ENCODE measurements at regions not wholly inside any gene's neighbourhood (a gene's known extent, or its start where the extent isn't known, plus 50 kb on each side); places are given as distances from the start of the nearest gene placed in this dataset.
A peak's percentile ranks its signal among the peaks of the same experiment; 100 is the strongest.

DNA sequence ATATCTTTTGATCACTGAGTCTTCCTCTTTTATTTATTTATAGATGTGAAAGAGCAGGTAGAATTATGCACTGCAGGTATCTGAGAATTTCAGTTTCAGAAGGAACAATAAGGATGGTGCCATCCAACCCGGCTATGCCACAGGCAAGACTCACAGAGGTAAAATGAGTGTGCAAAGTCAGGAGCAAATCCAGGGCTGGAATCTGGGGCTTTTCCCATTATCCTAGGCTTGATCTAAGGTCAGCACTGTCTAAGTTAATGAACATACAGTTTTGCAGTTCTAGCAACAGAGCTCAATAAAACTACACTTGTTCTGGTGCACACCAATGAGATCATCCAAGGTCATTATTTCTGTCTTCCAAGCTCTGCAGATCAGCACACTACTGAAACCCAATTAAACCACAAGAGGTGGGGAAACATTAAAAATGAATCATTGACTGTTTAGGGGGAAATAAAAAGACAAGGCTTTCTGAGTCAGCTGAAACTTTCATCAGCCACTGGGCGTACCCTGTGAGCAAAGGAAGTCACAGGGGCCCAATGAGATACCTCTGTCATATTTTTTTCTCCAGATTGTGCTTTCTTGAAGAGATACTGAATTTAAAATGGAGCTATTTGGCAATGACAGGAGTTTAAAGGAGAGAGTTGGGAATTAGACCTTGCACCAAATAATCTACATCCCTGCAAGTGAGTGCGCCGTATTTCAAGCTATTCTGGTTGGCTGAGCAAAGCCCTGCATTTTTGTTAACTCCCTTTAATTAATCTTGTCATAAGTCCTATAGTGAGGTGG lies 662.2 kb upstream of the ZNF608 start:
- DNase-seq: no peak

DNA sequence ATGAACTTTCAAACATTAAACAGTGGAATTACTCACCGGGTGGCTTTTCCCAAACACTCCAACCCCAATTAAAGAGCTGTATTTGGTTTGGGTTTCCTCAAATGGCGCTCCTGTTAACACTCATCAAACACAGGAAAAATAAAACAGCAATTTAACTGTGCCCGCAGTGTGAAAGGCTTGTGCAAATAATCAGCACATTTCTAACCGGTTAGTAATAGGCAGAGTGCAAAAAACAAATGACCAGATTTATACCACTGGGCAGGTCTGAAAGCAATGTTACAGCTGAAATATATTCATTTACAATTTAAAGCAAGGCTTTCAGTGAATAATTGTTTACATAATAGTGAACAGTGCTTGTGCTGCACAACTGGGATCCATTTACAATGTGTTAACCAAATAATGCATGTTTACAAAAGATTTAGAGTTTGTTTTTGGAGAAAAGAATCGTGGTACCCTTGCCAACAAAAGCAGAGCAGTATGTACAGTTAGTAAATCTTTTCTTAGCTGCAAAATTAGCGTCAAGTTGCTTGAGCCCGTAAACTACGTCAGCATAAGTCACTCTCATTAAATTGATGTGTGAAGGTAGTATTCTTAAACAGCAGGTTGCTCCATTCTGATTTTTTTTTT lies 662.9 kb upstream of the ZNF608 start:
- peak; percentile 73 for DNase-seq

DNA sequence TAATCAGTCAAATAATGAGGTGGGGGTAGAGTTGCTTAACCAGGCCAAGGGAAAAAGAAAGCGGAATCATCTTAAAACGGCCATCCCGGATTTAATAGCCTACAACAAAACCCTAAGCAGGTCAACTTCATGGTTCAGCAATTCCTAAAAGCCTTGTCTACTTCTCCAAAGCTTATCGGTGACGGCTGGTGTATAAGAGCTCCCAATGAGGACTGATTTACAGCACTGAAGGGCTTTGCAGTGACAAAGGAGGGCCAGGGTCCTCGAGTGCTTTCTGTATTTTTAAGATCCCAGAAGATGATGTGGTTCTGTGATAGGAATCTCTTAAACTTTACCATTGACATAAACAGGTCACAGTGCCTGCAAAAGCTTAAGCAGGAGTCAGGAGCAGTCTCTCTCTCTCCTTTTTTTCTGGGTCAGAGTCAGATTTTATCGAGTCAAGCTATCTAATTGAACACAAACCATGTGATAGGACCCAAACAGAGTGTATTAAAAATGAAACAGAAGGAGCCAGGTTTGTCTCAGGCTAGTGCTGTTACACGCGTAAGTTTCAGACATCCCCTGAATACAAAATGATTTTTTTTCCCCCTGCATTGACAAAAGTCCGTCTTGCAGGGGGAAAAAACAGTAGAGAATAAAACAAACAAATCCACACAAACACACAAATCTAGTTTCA lies 663.6 kb upstream of the ZNF608 start:
- DNase-seq: peak; percentile 73

DNA sequence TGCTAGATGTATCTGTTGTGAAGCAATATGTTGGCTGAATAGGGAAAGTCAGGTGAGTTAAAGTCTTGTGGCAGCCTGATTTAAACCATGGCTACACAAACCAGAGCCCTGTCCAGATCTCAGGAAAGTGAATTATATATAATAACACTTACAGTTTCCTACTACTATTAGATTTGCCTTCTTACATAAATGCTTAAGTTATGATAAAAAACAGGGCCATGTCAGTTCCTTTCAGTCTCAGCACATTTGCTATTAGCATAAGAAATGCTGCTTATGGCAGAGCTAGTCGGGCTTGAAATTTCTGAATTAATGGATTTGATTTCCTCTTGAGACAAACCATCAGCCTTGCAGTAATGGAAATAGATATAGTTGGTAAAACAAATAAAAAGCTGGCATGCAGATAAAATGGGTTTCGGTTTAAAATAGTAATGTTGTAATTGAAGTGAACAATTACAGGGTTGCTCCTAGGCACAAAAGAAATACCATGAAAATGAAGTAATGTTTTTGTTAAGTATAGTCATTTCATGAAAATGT lies 664.2 kb upstream of the ZNF608 start:
- DNase-seq: no peak

DNA sequence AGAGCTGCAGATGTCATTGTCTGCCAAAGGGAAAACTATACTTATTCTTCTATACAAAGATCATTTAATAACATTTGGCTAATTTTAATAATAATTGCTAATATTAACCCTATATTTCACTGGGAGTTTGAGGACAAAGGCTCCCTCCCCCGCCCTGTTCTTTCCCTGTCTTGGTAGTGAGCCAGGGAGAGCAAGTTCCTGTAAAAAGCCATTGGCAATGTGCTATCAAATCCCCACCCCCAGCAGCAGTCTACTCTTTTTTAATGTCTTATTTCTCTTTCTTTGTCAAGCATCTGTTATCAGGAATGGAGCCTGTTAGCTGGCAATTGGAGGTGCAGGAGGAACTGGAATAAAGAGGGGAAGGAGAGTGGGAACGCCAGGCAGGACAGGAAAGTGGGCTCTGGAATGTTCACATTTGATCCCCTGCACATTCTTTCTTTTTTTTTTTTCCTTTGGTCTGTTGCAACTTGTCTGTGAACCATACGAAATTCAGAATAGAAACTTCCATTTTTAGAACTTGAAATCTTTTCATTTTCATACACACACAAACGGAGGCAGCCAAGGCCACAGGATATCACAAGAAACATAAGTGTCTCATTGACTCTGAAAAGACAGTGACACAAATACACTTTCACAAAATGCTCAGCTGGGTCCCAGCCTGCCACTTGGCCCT lies 664.8 kb upstream of the ZNF608 start:
- DNase-seq: no peak

DNA sequence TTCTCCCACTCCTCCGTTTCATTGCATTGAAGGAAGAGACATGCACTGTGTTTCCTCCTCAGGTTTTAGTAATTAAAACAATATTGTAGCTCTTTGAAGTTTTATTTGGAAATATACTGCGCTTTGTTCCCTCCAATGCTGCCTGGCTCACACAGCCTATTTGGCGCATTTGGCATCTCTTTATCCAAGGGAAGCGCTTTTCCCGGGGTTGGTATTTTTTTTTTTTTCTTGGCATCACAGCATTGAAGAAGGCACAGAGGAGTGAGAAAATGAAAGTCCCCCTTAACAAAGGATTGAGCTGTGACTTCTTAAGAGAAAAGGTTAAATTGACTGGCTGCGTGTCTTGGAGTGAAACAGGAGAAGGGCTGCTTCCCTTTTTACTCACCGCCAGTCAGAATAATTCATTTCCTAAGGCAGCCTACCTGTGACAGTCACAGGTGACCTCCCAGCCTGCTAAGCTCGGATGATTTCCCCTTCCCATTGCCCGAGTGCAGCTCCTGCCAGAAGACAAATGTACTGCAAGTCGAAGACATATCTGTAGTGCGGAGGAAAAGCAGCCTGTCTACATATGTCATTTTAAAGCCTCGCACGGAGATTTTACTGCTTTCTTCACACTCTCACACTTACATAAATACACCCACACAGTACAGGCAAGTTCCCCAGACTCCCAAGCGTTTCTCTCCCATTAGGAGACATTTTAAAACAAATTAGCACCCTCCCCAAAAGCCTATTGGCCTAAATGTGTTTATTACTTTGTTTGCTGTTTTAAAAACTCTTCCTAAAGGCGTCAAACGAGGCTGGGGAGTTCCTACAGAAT lies 665.5 kb upstream of the ZNF608 start:
- no peak for DNase-seq

DNA sequence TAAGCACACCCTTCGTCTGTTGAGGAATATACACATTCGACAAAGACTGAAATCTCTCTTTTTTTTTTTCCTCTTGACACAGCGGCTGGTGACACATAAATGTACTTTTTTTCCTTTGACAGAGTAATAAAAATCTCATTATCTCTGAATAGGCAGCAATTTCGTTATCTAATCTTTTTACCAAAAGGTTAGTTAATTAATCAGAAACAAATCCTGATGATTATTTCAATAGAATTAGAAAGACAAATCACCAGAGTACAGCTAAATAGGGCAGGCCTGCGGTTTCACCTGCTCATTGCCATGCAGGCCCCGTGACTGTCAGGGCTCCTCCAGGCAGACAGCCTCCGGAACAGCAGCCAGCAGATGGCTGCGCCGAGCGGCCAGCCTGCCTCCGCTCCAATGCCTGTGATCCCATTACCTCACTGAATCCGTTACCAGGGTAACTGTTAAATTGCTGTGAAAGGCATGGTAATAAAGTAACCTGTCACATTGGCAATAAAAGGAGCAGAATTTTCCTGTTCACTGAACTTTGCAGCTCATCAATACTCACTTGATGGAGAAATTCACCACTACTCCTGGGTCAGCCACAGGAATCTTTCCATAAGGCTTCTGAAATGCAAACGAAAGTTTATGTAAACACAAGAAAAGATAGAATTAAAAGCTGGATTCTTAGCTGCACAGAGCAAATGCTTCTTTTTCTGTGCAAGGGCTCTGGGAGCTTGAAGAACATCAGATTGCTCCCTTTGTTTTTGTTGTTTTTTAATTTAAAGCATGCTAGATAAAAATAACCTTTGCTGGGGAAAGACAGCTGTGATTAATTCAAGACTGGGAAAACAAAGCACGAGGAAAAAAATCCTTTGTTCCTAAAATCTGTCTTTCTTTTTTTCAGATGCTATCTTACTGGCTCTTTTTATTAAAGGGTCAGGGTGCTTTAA lies 666.4 kb upstream of the ZNF608 start:
- peak; percentile 81 for DNase-seq

DNA sequence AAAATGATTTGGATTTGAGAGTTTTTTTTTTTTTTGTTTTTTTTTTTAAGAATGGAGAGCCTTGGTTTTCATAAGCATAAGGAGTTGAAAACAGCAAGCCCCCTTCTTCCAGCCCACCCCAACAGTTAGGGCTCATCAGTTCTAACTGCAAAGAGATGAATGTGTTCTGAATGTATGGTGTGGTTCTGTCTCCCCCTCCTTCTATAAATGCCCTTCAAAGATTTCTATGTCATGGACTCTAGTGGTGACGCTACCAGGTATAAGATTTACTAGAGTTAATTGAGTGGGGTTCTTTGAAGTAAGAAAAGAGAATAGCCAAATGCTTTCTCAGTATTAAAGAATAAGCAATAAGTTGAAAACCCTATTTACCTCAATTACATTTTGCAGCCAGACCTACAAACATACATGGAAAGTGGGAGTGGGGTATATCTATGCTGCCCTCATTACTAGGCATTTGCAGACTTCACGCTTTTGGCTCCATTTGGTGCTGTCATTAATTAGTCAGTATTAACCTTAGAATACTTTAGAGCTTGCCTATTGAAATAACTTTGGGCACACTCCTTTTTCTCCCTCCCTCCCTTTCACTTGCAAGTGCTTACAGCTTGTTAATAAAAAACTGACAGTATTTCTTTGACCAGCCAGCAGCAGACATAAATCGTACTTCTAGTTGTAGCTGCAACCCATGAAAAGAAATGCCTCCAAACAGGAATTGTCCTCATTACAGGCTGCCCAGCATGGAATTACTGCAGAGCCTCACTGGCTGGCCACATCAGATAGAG lies 667.2 kb upstream of the ZNF608 start:
- DNase-seq: no peak

DNA sequence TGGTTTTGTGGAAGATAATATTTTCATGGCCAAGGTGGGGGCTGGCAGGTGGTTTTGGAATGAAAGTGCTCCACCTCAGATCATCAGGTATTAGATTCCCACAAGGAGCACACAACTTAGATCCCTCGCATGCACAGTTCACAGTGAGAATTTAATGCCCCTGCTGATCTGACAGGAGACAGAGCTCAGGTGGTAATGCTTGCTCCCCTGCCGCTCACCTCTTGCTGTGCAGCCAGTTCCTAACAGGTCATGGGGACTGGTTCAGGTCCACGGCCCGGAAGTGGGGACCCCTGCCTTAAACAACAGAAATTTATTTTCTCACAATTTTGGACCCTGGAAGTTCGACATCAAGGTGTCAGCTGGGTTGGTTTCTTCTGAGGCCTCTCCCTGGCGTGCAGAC lies 668.7 kb upstream of the ZNF608 start:
- no peak for DNase-seq

DNA sequence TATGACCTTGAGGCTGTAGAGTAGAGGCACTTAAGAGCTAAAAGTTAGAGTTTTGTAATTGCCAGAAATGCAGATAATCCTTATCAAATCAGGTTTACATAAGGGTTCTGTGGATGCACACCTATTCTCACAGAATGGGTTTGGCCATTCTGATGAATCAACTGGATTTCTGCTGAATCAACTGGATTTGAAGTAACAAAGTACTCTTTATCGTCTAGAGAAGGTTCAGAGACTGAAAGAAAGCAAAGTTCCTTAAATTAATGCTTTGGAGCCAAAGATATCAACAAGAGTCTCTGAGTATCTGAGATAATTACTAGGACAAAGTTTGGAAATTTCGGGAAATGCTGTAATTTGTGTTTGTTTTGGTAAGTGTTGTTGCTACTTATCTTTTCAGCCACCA lies 669.6 kb upstream of the ZNF608 start:
- no peak for DNase-seq

DNA sequence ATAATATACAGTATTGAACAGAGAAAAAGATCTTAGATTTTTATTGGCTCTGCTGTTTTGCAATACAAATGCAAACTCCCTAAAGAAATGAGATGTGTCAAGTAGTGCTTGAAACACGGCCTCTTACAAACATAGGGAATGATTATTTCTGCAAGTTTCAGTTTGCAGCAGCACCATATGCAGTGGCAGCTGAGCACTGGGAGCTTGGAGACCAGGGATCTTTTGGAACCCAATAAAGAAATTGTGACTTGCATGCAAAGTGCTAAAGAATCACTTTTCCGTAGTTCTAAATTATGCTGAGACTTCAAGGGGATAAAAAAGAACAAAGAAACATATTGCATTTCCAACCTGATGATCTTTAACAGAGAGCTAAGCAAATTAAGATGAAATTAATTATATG lies 674.6 kb upstream of the ZNF608 start:
- no peak for DNase-seq

DNA sequence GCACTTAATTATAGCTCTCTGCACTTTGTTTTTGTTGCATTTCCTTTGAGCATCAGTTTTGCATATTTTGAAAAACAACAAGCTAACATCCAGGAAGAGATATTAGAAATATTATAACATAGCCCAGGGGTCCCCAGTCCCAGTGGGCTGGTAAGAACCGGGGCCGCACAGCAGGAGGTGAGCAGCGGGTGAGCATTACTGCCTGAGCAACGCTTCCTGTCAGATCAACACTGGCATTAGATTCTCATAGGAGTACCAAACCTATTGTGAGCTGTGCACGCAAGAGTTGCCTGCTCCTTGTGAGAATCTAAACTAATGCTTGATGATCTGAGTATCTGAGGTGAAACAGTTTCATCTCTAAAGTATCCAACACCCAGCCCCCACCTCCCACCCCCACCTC lies 675.9 kb upstream of the ZNF608 start:
- no peak for DNase-seq

DNA sequence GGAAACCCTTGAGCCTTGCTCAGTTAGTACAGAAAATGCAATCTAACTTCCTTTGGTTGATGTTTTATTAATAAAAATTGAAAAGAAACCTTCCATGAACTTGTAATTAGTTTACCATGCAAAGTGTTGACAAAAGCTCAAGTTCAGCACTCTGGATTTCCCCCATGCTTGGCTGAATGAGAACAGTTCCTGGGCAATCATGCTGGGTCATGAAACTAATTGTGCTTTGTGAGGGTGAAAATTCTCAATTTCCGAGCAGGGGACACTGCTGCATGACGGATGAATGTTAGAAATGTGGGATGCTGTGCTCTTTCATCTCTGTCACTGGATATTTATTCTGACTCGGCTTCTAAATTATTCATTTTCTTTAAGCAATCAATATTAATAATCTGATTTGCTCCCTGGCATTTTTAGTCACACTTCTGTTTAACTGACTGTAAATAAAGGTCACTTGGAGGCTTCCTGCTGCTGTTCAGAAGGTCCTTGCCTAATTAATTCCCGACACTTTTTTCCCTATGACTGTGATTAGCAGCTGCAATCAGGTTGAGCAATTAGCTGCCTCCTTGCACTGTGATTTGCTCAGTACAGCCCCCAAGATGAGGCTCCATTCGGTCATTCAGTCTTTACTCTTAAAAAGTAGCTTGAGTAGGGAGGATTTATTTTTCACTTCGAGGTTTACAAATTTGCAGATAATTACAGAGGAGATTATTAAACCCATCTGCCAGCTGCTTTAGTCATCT lies 678.1 kb upstream of the ZNF608 start:
- no peak for DNase-seq

DNA sequence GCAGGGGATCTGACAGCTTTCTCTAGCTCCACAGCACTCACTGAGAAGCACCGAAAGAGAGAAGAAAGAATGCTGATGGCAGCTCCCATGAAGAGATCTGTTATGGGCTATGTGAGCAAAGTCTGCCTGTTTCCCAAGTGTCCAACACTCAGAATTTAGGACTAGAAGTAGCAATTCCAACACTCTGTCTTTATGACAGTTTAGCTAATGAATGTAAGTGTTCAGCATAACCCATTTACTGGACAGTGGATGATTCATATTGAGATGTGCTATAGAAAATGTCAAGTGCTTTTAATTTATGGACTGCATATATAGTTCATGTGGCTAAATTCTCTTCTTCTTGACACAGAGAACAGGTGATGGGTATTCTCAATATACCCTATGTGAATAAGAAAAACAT lies 683.1 kb upstream of the ZNF608 start:
- no peak for DNase-seq

DNA sequence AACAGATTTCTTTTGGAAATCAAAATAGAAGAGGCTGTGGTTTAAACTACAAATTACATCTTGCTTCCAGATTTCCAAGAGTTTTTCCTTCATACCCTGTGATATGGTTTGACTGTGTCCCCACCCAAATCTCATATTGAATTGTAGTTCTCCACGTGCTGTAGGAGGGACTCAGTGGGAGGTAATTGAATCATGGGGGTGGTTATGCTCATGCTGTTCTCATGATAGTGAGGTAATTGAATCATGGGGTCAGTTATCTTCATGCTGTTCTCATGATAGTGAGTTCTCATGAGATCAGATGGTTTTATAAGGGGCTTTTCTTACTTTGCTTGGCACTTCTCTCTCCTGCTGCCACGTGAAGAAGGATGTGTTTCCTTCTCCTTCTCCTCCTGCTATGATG lies 687.0 kb upstream of the ZNF608 start:
- DNase-seq: no peak

DNA sequence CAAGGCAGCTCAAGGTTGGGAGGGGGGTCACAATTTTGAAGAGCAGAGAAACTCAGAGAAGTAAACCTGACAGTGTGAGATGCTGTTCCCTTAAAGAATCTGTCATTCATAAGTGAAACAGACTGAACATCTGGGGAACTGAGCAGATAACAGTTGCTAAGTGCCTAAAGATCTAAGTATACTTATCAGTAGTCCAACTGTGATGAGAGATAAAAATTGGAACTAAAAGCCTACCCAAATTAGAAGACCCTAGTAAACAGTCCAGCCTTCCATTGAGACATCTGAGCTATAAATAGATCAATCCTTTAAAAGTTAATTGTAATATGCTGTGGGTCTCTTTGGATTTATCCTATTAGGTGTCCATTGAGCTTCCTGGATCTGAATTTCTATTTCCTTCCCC lies 692.8 kb upstream of the ZNF608 start:
- DNase-seq: no peak

DNA sequence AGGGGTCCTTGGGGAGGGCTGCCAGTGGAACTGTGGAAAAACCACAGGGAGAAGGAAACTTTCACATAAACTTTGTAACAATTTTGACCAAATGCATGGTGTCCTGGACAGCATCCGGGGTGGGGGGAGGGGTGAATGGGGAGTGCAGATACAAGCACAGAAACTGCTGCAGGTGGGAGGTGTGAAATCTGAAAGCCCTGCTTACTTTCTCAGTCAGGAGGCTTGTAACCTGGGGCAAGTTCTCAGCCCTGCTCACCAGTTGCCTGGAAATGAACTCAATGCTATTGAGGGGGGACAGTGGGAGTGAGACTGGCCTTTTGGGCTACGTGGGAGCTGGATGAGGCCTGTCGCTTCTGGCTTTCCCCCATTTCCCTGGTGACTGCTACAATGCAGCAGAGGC lies 694.5 kb upstream of the ZNF608 start:
- no peak for DNase-seq

DNA sequence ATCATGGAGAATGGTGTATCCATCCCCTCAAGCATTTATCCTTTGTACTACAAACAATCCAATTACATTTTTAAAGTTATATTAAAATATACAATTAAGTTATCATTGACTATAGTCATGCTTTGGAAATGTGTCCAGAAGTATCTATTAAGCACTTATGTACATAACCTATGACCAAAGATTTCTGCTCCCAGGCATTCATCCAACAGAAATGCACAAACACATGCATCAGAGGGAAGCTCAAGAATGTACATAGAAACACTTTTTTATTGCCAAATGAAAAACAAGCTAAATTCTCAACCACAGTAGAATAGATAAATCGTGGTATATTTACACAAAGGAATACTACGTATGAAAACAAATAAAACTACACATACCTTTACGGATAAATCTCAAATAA lies 700.5 kb upstream of the ZNF608 start:
- DNase-seq: no peak

DNA sequence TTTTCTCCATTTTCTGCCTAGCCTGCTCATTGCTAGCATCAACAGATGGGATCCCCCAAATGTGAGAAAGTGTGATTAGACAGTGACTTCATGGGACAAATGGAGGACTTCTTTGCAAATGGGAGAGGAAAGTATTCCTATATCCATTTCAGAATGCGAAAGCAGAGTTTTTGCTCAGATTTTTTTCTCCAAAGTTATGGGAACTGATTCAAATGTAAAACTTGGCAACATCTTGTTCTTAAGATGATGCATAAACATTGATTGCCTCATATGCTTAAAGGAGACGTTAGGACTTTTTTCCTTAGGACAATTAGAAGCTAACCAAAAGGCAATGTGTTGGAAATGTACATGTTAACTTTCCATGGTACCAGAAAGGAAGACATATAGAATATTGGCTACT lies 704.3 kb upstream of the ZNF608 start:
- no peak for DNase-seq

DNA sequence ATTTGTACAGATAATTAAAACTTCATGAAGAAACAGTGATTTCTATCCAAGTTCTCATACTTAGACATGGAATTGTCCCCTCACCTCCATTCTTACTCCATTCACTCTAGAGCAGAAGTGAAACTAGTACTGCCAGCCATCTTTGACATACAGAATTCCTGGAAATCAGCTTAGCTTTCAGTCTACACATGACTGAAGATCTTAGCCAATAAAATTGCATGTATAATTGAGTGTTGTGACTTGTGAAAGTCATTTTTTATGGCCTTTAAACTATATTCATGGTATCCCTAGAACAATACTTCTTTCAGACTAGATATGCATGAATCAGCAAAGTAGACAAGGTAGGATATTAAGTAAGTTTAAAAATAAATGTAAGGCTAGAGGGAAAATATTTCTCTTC lies 705.2 kb upstream of the ZNF608 start:
- DNase-seq: no peak
